Neural progenitor cell (in vitro differentiated cells): ENCODE measurements at regions not wholly inside any gene's neighbourhood (a gene's known extent, or its start where the extent isn't known, plus 50 kb on each side); places are given as distances from the start of the nearest gene placed in this dataset.

Experiments used
- DNase-seq: peaks from one replicate; pipeline ENCODE4 v3.0.0-alpha.2; 2016; ENCODE audit warnings: low spot score
- H2AFZ ChIP-seq: fragments of 200-600 bp; sonication (generic); replicated peaks from 2 replicates; pipeline ENCODE4 v1.6.1; 2016; ENCODE audit warnings: antibody characterized with exemption
- H3F3A ChIP-seq: fragments of 200-600 bp; sonication (generic); 2 replicates; pipeline ENCODE4 v1.6.1; 2016; ENCODE audit warnings: antibody characterized with exemption, low read depth
- H3K27ac ChIP-seq: fragments of 200-600 bp; sonication (generic); 2 replicates; pipeline ENCODE4 v1.5.1; 2016; ENCODE audit warnings: mild to moderate bottlenecking
- H3K27me3 ChIP-seq: fragments of 200-600 bp; sonication (generic); 2 replicates; pipeline ENCODE4 v1.6.1; 2016; ENCODE audit warnings: mild to moderate bottlenecking, moderate library complexity
- H3K36me3 ChIP-seq: fragments of 200-600 bp; sonication (generic); 2 replicates; pipeline ENCODE4 v1.5.1; 2016
- H3K4me1 ChIP-seq: fragments of 200-600 bp; sonication (generic); 2 replicates; pipeline ENCODE4 v1.6.1; 2016; ENCODE audit warnings: mixed run types
- H3K4me2 ChIP-seq: fragments of 200-600 bp; sonication (generic); 2 replicates; pipeline ENCODE4 v1.6.1; 2016
- H3K4me3 ChIP-seq: fragments of 200-600 bp; sonication (generic); 2 replicates; pipeline ENCODE4 v1.5.1; 2016
- H3K79me2 ChIP-seq: fragments of 200-600 bp; sonication (generic); 2 replicates; pipeline ENCODE4 v1.6.1; 2016; ENCODE audit warnings: low read depth
- H3K9ac ChIP-seq: fragments of 200-600 bp; sonication (generic); 2 replicates; pipeline ENCODE4 v1.6.1; 2016
- H3K9me3 ChIP-seq: fragments of 200-600 bp; sonication (generic); 2 replicates; pipeline ENCODE4 v1.5.1; 2016; ENCODE audit warnings: low read depth
- H4K20me1 ChIP-seq: fragments of 200-600 bp; sonication (generic); 2 replicates; pipeline ENCODE4 v1.6.1; 2016; ENCODE audit warnings: low read depth
- H3K27ac Mint-ChIP-seq: 3 replicates; pipeline ENCODE4 v1.8.0; 2021; ENCODE audit warnings: mixed read lengths
- H3K27me3 Mint-ChIP-seq: 2 replicates; pipeline ENCODE4 v1.8.0; 2022; ENCODE audit warnings: low read depth, mild to moderate bottlenecking, inconsistent platforms, moderate library complexity, mixed read lengths; ENCODE audit not compliant: insufficient read depth
- H3K36me3 Mint-ChIP-seq: 3 replicates; pipeline ENCODE4 v1.8.0; 2021; ENCODE audit warnings: mixed read lengths
- H3K4me1 Mint-ChIP-seq: 3 replicates; pipeline ENCODE4 v1.8.0; 2021; ENCODE audit warnings: mixed read lengths
- H3K4me3 Mint-ChIP-seq: 3 replicates; pipeline ENCODE4 v1.8.0; 2021; ENCODE audit warnings: mild to moderate bottlenecking, moderate library complexity, mixed read lengths
- H3K9me3 Mint-ChIP-seq: 3 replicates; pipeline ENCODE4 v1.8.0; 2020; ENCODE audit warnings: mixed read lengths
- CTCF ChIP-seq: fragments of 200-600 bp; sonication (generic); IDR thresholded peaks from 2 replicates; pipeline ENCODE4 v1.5.1; 2017; ENCODE audit warnings: antibody characterized with exemption, mild to moderate bottlenecking
- EZH2 ChIP-seq: fragments of 200-600 bp; sonication (generic); IDR thresholded peaks from 2 replicates; pipeline ENCODE4 v1.6.1; 2017; ENCODE audit warnings: antibody characterized with exemption, mild to moderate bottlenecking, moderate library complexity
- EZH2phosphoT487 ChIP-seq: fragments of 200-600 bp; sonication (generic); IDR thresholded peaks from 2 replicates; pipeline ENCODE4 v1.6.1; 2017; ENCODE audit warnings: antibody characterized with exemption

GRCh38 chrX:69286565-69286906 lies 121.3 kb upstream of the PJA1 start:
- H3K27ac ChIP-seq, result no peak overlapping the region
- no peak overlapping the region for H3K9ac ChIP-seq
- Mint-ChIP-seq H3K9me3 (peaks cover 4% of the 10 kb centered on the region), H3K4me1 (peaks cover 42% of the 10 kb centered on the region), H3K4me3 (peak overlapping the region; percentile 50), H3K36me3 (no peaks in the 10 kb centered on the region), H3K27ac (no peak overlapping the region), H3K27me3 (peaks cover 6% of the 10 kb centered on the region)
- TF ChIP-seq EZH2phosphoT487, result no peak
- TF ChIP-seq CTCF, result no peak
- TF ChIP-seq EZH2, result no peak
- H3K9me3 ChIP-seq, result no peaks in the 10 kb centered on the region
- no peaks in the 10 kb centered on the region for H4K20me1 ChIP-seq
- peaks cover 11% of the 10 kb centered on the region for H3K4me1 ChIP-seq
- no peak for DNase-seq
- no peaks in the 10 kb centered on the region for H3K79me2 ChIP-seq
- H2AFZ ChIP-seq, result no peak overlapping the region
- H3K27me3 ChIP-seq, result no peaks in the 10 kb centered on the region
- H3K36me3 ChIP-seq, result no peaks in the 10 kb centered on the region
- peak overlapping the region; percentile 69 for H3K4me2 ChIP-seq
- H3K4me3 ChIP-seq, result no peak overlapping the region
- peaks cover 4% of the 10 kb centered on the region for H3F3A ChIP-seq

- DNase-seq, result peak; percentile 82
Measured at GRCh38 chrX:69285881-69286564, 120.8 kb upstream of the PJA1 start.

GRCh38 chrX:69285401-69285877 lies 120.2 kb upstream of the PJA1 start:
- Histone ChIP-seq H3K79me2 (no peaks in the 10 kb centered on the region), H3F3A (peaks cover 4% of the 10 kb centered on the region), H3K4me1 (peaks cover 11% of the 10 kb centered on the region), H4K20me1 (no peaks in the 10 kb centered on the region), H3K4me2 (peak overlapping the region; percentile 69), H2AFZ (no peak overlapping the region), H3K4me3 (no peak overlapping the region), H3K9me3 (no peaks in the 10 kb centered on the region), H3K9ac (no peak overlapping the region), H3K27me3 (no peaks in the 10 kb centered on the region), H3K27ac (no peak overlapping the region), H3K36me3 (no peaks in the 10 kb centered on the region)
- DNase-seq, result peak; percentile 35
- Mint-ChIP-seq H3K4me1 (peaks cover 49% of the 10 kb centered on the region), H3K27me3 (peaks cover 11% of the 10 kb centered on the region), H3K36me3 (no peaks in the 10 kb centered on the region), H3K9me3 (peaks cover 4% of the 10 kb centered on the region), H3K4me3 (peak overlapping the region; percentile 69), H3K27ac (no peak overlapping the region)
- TF ChIP-seq EZH2 (no peak), EZH2phosphoT487 (no peak), CTCF (no peak)

More at GRCh38 chrX:69285881-69286564, 120.8 kb upstream of the PJA1 start:
- Mint-ChIP-seq H3K27me3 (peaks cover 7% of the 10 kb centered on the region), H3K4me1 (peaks cover 47% of the 10 kb centered on the region), H3K9me3 (peaks cover 4% of the 10 kb centered on the region), H3K27ac (no peak overlapping the region), H3K4me3 (peak overlapping the region; percentile 50), H3K36me3 (no peaks in the 10 kb centered on the region)
- TF ChIP-seq CTCF, result peak; percentile 77
- TF ChIP-seq EZH2, result no peak
- no peak for TF ChIP-seq EZH2phosphoT487
- no peaks in the 10 kb centered on the region for H3K9me3 ChIP-seq
- H3K4me1 ChIP-seq, result peaks cover 11% of the 10 kb centered on the region
- no peaks in the 10 kb centered on the region for H3K27me3 ChIP-seq
- peak overlapping the region; percentile 69 for H3K4me2 ChIP-seq
- H3K27ac ChIP-seq, result no peak overlapping the region
- no peaks in the 10 kb centered on the region for H4K20me1 ChIP-seq
- H3K79me2 ChIP-seq, result no peaks in the 10 kb centered on the region
- H3K4me3 ChIP-seq, result no peak overlapping the region
- peaks cover 4% of the 10 kb centered on the region for H3F3A ChIP-seq
- H2AFZ ChIP-seq, result no peak overlapping the region
- H3K36me3 ChIP-seq, result no peaks in the 10 kb centered on the region
- no peak overlapping the region for H3K9ac ChIP-seq
